TTC549 (cell line): ENCODE measurements at regions not wholly inside any gene's neighbourhood (a gene's known extent, or its start where the extent isn't known, plus 50 kb on each side); places are given as distances from the start of the nearest gene placed in this dataset.

Experiments used
- FAIRE-seq: peaks from 2 replicates; lab custom pipeline; 2012; peaks lifted over from hg19 to GRCh38; lab: Jason Lieb, UNC

GRCh38 chr1:80047791-80048190 is 1041.3 kb upstream of the ADGRL4 start:
- no peak for FAIRE-seq

- no peak for FAIRE-seq
Observed at GRCh38 chr1:80044662-80045061, 1038.1 kb upstream of the ADGRL4 start.

GRCh38 chr1:80036690-80037432 is 1030.3 kb upstream of the ADGRL4 start:
- FAIRE-seq = no peak

- no peak for FAIRE-seq
Observed at GRCh38 chr1:80023358-80023757, 1016.8 kb upstream of the ADGRL4 start.

- FAIRE-seq = no peak
Observed at GRCh38 chr1:80021891-80022290, 1015.4 kb upstream of the ADGRL4 start.

- no peak for FAIRE-seq
Observed at GRCh38 chr1:80018348-80018747, 1011.8 kb upstream of the ADGRL4 start.

- FAIRE-seq = no peak
Observed at GRCh38 chr1:80008934-80009333, 1002.4 kb upstream of the ADGRL4 start.

- no peak for FAIRE-seq
Observed at GRCh38 chr1:80003250-80003649, 996.7 kb upstream of the ADGRL4 start.

GRCh38 chr1:79988401-79988800 is 981.9 kb upstream of the ADGRL4 start:
- FAIRE-seq = no peak

GRCh38 chr1:79982211-79982610 is 975.7 kb upstream of the ADGRL4 start:
- no peak for FAIRE-seq

GRCh38 chr1:79981481-79981880 is 975.0 kb upstream of the ADGRL4 start:
- FAIRE-seq = no peak

- no peak for FAIRE-seq
Observed at GRCh38 chr1:79979346-79979745, 972.8 kb upstream of the ADGRL4 start.

- FAIRE-seq = no peak
Observed at GRCh38 chr1:79976287-79976686, 969.8 kb upstream of the ADGRL4 start.

GRCh38 chr1:79974659-79975058 is 968.1 kb upstream of the ADGRL4 start:
- no peak for FAIRE-seq

GRCh38 chr1:79969886-79970285 is 963.4 kb upstream of the ADGRL4 start:
- FAIRE-seq = no peak

- no peak for FAIRE-seq
Observed at GRCh38 chr1:79966438-79966837, 959.9 kb upstream of the ADGRL4 start.

GRCh38 chr1:79959635-79960034 is 953.1 kb upstream of the ADGRL4 start:
- FAIRE-seq = no peak

GRCh38 chr1:79955966-79956365 is 949.4 kb upstream of the ADGRL4 start:
- FAIRE-seq = no peak

GRCh38 chr1:79950511-79950910 is 944.0 kb upstream of the ADGRL4 start:
- FAIRE-seq = no peak

- no peak for FAIRE-seq
Observed at GRCh38 chr1:79945391-79945790, 938.9 kb upstream of the ADGRL4 start.

GRCh38 chr1:79929356-79929755 is 922.8 kb upstream of the ADGRL4 start:
- FAIRE-seq = no peak

- no peak for FAIRE-seq
Observed at GRCh38 chr1:79928901-79929300, 922.4 kb upstream of the ADGRL4 start.

- FAIRE-seq = no peak
Observed at GRCh38 chr1:79920960-79921669, 914.6 kb upstream of the ADGRL4 start.

GRCh38 chr1:79914896-79915295 is 908.4 kb upstream of the ADGRL4 start:
- FAIRE-seq = no peak
